ENCODE measurements at regions not wholly inside any gene's neighbourhood (a gene's known extent, or its start where the extent isn't known, plus 50 kb on each side); places are given as distances from the start of the nearest gene placed in this dataset.
A peak's percentile ranks its signal among the peaks of the same experiment; 100 is the strongest.

- H4K91ac ChIP-seq (ENCODE audit: low read depth, low read length, poor library complexity): no peak overlapping the region
- H2BK120ac ChIP-seq (ENCODE audit: low read depth, low read length): no peak overlapping the region
- H2BK12ac ChIP-seq (ENCODE audit: low read length): no peak overlapping the region
- DNase-seq (ENCODE audit: low spot score): no peak
- no peak overlapping the region for H4K8ac ChIP-seq (ENCODE audit: low read depth, low read length)
- H3K14ac ChIP-seq (ENCODE audit: low read length): no peak overlapping the region
- H2AK5ac ChIP-seq (ENCODE audit: low read depth, low read length): no peak overlapping the region
- no peak overlapping the region for H3K18ac ChIP-seq (ENCODE audit: low read length)
- H3K4ac ChIP-seq (ENCODE audit: low read length): no peak overlapping the region
- no peak overlapping the region for H3K9ac ChIP-seq (ENCODE audit: low read depth, low read length, poor library complexity)
- H3K9me3 ChIP-seq (replicated peaks in 1 of 2; ENCODE audit: control insufficient read depth in 2 of 2, insufficient read depth in 1 of 2, low read depth in 1 of 2, low read length in 2 of 2): no peaks in the 10 kb centered on the region
- H3K79me1 ChIP-seq (ENCODE audit: low read depth, low read length): no peaks in the 10 kb centered on the region
- H3K27ac ChIP-seq (replicated peaks; ENCODE audit: low read length): no peak overlapping the region
- H3K27me3 ChIP-seq (ENCODE audit: control insufficient read depth in 3 of 3, insufficient read depth in 3 of 3, low read depth in 1 of 3, low read length in 3 of 3): no peaks in the 10 kb centered on the region
- H3K23ac ChIP-seq (ENCODE audit: low read depth, low read length, poor library complexity): no peak overlapping the region
- no peak overlapping the region for H2BK15ac ChIP-seq (ENCODE audit: low read length)
- H2BK5ac ChIP-seq (ENCODE audit: low read length): no peak overlapping the region
- no peaks in the 10 kb centered on the region for H3K36me3 ChIP-seq (replicated peaks in 1 of 2; ENCODE audit: control insufficient read depth in 2 of 2, insufficient read depth in 2 of 2, low read length in 2 of 2)
- H3K4me3 ChIP-seq (ENCODE audit: low read length in 2 of 2): no peak overlapping the region
- H3K4me1 ChIP-seq (ENCODE audit: control insufficient read depth in 2 of 2, insufficient read depth in 1 of 2, low read depth in 1 of 2, low read length in 2 of 2): peaks cover 0 to 2% of the 10 kb centered on the region in 2 donors
- no CpG with 5 or more reads among the region's 10 CpGs for WGBS, 2 donors (ENCODE audit: extremely low coverage in 2 of 2, insufficient read length in 2 of 2, insufficient replicate concordance in 1 of 2)
- H2AFZ ChIP-seq (ENCODE audit: low read length): no peak overlapping the region
- no peak overlapping the region for H3K4me2 ChIP-seq (ENCODE audit: insufficient read depth, low read length, poor library complexity, severe bottlenecking)
These were observed 85.6 kb downstream of the C5orf15 start for GRCh38 chr5:133882846-133883245.

GRCh38 chr5:133882389-133882695 is 86.1 kb downstream of the C5orf15 start:
- DNase-seq (ENCODE audit: low spot score): no peak
- no peak overlapping the region for H3K4me3 ChIP-seq (ENCODE audit: low read length in 2 of 2)
- H3K79me1 ChIP-seq (ENCODE audit: low read depth, low read length): no peaks in the 10 kb centered on the region
- peaks cover 0 to 3% of the 10 kb centered on the region in 2 donors for H3K4me1 ChIP-seq (ENCODE audit: control insufficient read depth in 2 of 2, insufficient read depth in 1 of 2, low read depth in 1 of 2, low read length in 2 of 2)
- H3K36me3 ChIP-seq (replicated peaks in 1 of 2; ENCODE audit: control insufficient read depth in 2 of 2, insufficient read depth in 2 of 2, low read length in 2 of 2): no peaks in the 10 kb centered on the region
- no peak overlapping the region for H3K23ac ChIP-seq (ENCODE audit: low read depth, low read length, poor library complexity)
- no peak overlapping the region for H3K9ac ChIP-seq (ENCODE audit: low read depth, low read length, poor library complexity)
- no peak overlapping the region for H4K91ac ChIP-seq (ENCODE audit: low read depth, low read length, poor library complexity)
- no peak overlapping the region for H4K8ac ChIP-seq (ENCODE audit: low read depth, low read length)
- H3K4me2 ChIP-seq (ENCODE audit: insufficient read depth, low read length, poor library complexity, severe bottlenecking): no peak overlapping the region
- H2AK5ac ChIP-seq (ENCODE audit: low read depth, low read length): no peak overlapping the region
- H3K18ac ChIP-seq (ENCODE audit: low read length): no peak overlapping the region
- H2BK15ac ChIP-seq (ENCODE audit: low read length): no peak overlapping the region
- no peak overlapping the region for H3K27ac ChIP-seq (replicated peaks; ENCODE audit: low read length)
- H2BK5ac ChIP-seq (ENCODE audit: low read length): no peak overlapping the region
- H2BK120ac ChIP-seq (ENCODE audit: low read depth, low read length): no peak overlapping the region
- H3K4ac ChIP-seq (ENCODE audit: low read length): no peak overlapping the region
- no CpG with 5 or more reads among the region's 6 CpGs for WGBS, 2 donors (ENCODE audit: extremely low coverage in 2 of 2, insufficient read length in 2 of 2, insufficient replicate concordance in 1 of 2)
- no peak overlapping the region for H2AFZ ChIP-seq (ENCODE audit: low read length)
- no peaks in the 10 kb centered on the region for H3K9me3 ChIP-seq (replicated peaks in 1 of 2; ENCODE audit: control insufficient read depth in 2 of 2, insufficient read depth in 1 of 2, low read depth in 1 of 2, low read length in 2 of 2)
- H3K14ac ChIP-seq (ENCODE audit: low read length): no peak overlapping the region
- H2BK12ac ChIP-seq (ENCODE audit: low read length): no peak overlapping the region
- no peaks in the 10 kb centered on the region for H3K27me3 ChIP-seq (ENCODE audit: control insufficient read depth in 3 of 3, insufficient read depth in 3 of 3, low read depth in 1 of 3, low read length in 3 of 3)

DNA sequence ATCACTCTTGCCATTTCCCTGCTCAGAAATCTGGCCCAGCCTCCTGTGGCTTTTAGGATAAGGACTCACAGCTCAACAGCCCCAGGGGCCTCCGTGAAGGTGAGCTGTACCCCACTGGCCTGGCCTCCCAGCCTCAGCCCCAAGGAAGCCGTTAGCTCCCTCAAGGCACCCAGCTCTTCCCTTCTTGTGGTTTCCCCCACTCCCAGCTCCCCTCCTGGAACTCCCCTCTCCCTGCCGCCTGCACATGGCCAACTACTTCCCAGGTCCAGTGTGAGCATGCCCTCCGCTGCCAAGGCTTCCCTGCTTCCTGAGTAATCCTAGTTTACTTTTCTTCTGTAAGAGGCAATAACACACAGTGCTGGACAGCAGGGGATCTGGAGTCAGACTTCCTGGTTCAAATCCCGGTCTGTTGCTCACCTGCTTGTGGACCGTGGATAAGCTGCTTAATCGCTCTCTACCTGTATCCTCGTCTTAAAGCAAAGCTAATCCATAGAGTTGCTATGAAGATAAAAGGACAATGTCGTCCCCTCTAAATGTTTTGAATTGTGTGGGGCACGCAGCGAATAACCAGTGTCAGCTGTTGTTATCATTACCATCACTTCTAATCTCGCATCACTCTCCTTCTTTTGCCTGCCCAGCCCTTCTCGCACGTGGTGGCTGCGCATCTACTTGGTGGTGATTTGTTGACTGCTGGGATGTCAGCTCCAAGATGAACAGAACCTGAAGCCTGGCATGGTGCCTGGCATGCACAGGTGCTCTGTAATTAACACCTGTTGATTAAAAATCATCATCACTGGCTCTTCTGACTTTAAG is 86.6 kb downstream of the C5orf15 start:
- no peaks in the 10 kb centered on the region for H3K27me3 ChIP-seq (ENCODE audit: control insufficient read depth in 3 of 3, insufficient read depth in 3 of 3, low read depth in 1 of 3, low read length in 3 of 3)
- H3K14ac ChIP-seq (ENCODE audit: low read length): no peak overlapping the region
- no peak overlapping the region for H2BK15ac ChIP-seq (ENCODE audit: low read length)
- H3K4me1 ChIP-seq (ENCODE audit: control insufficient read depth in 2 of 2, insufficient read depth in 1 of 2, low read depth in 1 of 2, low read length in 2 of 2): peaks cover 0 to 3% of the 10 kb centered on the region in 2 donors
- no peak for DNase-seq (ENCODE audit: low spot score)
- H3K36me3 ChIP-seq (replicated peaks in 1 of 2; ENCODE audit: control insufficient read depth in 2 of 2, insufficient read depth in 2 of 2, low read length in 2 of 2): no peaks in the 10 kb centered on the region
- H2AK5ac ChIP-seq (ENCODE audit: low read depth, low read length): no peak overlapping the region
- H3K23ac ChIP-seq (ENCODE audit: low read depth, low read length, poor library complexity): no peak overlapping the region
- no peak overlapping the region for H3K4me3 ChIP-seq (ENCODE audit: low read length in 2 of 2)
- H3K9me3 ChIP-seq (replicated peaks in 1 of 2; ENCODE audit: control insufficient read depth in 2 of 2, insufficient read depth in 1 of 2, low read depth in 1 of 2, low read length in 2 of 2): no peaks in the 10 kb centered on the region
- H3K4me2 ChIP-seq (ENCODE audit: insufficient read depth, low read length, poor library complexity, severe bottlenecking): no peak overlapping the region
- H4K91ac ChIP-seq (ENCODE audit: low read depth, low read length, poor library complexity): no peak overlapping the region
- H3K27ac ChIP-seq (replicated peaks; ENCODE audit: low read length): no peak overlapping the region
- H3K4ac ChIP-seq (ENCODE audit: low read length): no peak overlapping the region
- H2BK120ac ChIP-seq (ENCODE audit: low read depth, low read length): no peak overlapping the region
- no peak overlapping the region for H2BK12ac ChIP-seq (ENCODE audit: low read length)
- no peak overlapping the region for H2BK5ac ChIP-seq (ENCODE audit: low read length)
- H3K18ac ChIP-seq (ENCODE audit: low read length): peak overlapping the region; percentile 11
- H2AFZ ChIP-seq (ENCODE audit: low read length): no peak overlapping the region
- H3K9ac ChIP-seq (ENCODE audit: low read depth, low read length, poor library complexity): no peak overlapping the region
- no peaks in the 10 kb centered on the region for H3K79me1 ChIP-seq (ENCODE audit: low read depth, low read length)
- WGBS, 2 donors (ENCODE audit: extremely low coverage in 2 of 2, insufficient read length in 2 of 2, insufficient replicate concordance in 1 of 2): no CpG with 5 or more reads among the region's 15 CpGs
- H4K8ac ChIP-seq (ENCODE audit: low read depth, low read length): no peak overlapping the region

DNA sequence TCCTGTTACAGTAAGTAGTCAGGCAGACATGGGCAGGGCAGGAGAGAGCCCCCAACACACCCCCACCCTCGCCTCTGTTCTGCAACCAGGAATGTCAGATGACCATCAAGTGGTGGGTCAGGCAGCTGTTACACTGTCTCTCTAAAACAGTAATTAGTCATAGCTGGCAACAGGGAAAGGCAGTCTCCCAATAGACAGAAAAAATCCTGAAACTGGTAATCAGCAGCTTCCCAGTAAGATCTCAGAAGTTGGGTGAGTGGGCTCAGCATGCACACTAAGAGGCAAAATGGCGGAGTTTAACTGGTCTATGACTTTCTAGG is 90.2 kb downstream of the C5orf15 start:
- H3K14ac ChIP-seq (ENCODE audit: low read length): no peak overlapping the region
- no CpG with 5 or more reads among the region's 2 CpGs for WGBS, 2 donors (ENCODE audit: extremely low coverage in 2 of 2, insufficient read length in 2 of 2, insufficient replicate concordance in 1 of 2)
- no peak for DNase-seq (ENCODE audit: low spot score)
- H3K27me3 ChIP-seq (ENCODE audit: control insufficient read depth in 3 of 3, insufficient read depth in 3 of 3, low read depth in 1 of 3, low read length in 3 of 3): peaks cover 0 to 2% (median 0%) of the 10 kb centered on the region in 3 experiments
- H3K9me3 ChIP-seq (replicated peaks in 1 of 2; ENCODE audit: control insufficient read depth in 2 of 2, insufficient read depth in 1 of 2, low read depth in 1 of 2, low read length in 2 of 2): peaks cover 0 to 3% of the 10 kb centered on the region in 2 donors
- H2AK5ac ChIP-seq (ENCODE audit: low read depth, low read length): no peak overlapping the region
- no peak overlapping the region for H3K4me3 ChIP-seq (ENCODE audit: low read length in 2 of 2)
- H3K79me1 ChIP-seq (ENCODE audit: low read depth, low read length): no peaks in the 10 kb centered on the region
- no peak overlapping the region for H2BK5ac ChIP-seq (ENCODE audit: low read length)
- no peak overlapping the region for H4K91ac ChIP-seq (ENCODE audit: low read depth, low read length, poor library complexity)
- H3K27ac ChIP-seq (replicated peaks; ENCODE audit: low read length): no peak overlapping the region
- H2BK12ac ChIP-seq (ENCODE audit: low read length): no peak overlapping the region
- no peak overlapping the region for H3K18ac ChIP-seq (ENCODE audit: low read length)
- no peaks in the 10 kb centered on the region for H3K36me3 ChIP-seq (replicated peaks in 1 of 2; ENCODE audit: control insufficient read depth in 2 of 2, insufficient read depth in 2 of 2, low read length in 2 of 2)
- peaks cover 0 to 3% of the 10 kb centered on the region in 2 donors for H3K4me1 ChIP-seq (ENCODE audit: control insufficient read depth in 2 of 2, insufficient read depth in 1 of 2, low read depth in 1 of 2, low read length in 2 of 2)
- H3K4ac ChIP-seq (ENCODE audit: low read length): no peak overlapping the region
- no peak overlapping the region for H2BK120ac ChIP-seq (ENCODE audit: low read depth, low read length)
- H2BK15ac ChIP-seq (ENCODE audit: low read length): no peak overlapping the region
- no peak overlapping the region for H2AFZ ChIP-seq (ENCODE audit: low read length)
- H3K9ac ChIP-seq (ENCODE audit: low read depth, low read length, poor library complexity): no peak overlapping the region
- no peak overlapping the region for H4K8ac ChIP-seq (ENCODE audit: low read depth, low read length)
- H3K23ac ChIP-seq (ENCODE audit: low read depth, low read length, poor library complexity): no peak overlapping the region
- H3K4me2 ChIP-seq (ENCODE audit: insufficient read depth, low read length, poor library complexity, severe bottlenecking): no peak overlapping the region
